Osteoblast (primary cell): ENCODE measurements at regions not wholly inside any gene's neighbourhood (a gene's known extent, or its start where the extent isn't known, plus 50 kb on each side); places are given as distances from the start of the nearest gene placed in this dataset.

ENCODE experiments used
- DNase-seq: peaks from one replicate; pipeline ENCODE4 v3.0.0; 2011; ENCODE audit warnings: low spot score, mixed read lengths; ENCODE audit not compliant: insufficient read length; ENCODE audit errors: missing footprints
- H2AFZ ChIP-seq: 2 replicates; pipeline ENCODE4 v1.6.0; 2011; ENCODE audit warnings: mild to moderate bottlenecking, low read length
- H3K27ac ChIP-seq: 2 replicates; pipeline ENCODE4 v1.5.1; 2011; ENCODE audit warnings: mild to moderate bottlenecking, low read depth, low read length, moderate library complexity
- H3K27me3 ChIP-seq: 2 replicates; pipeline ENCODE4 v1.6.0; 2012; ENCODE audit warnings: mild to moderate bottlenecking, control low read depth, inconsistent platforms, low read length, moderate library complexity; ENCODE audit not compliant: insufficient read depth
- H3K36me3 ChIP-seq: 2 replicates; pipeline ENCODE4 v1.5.1; 2011; ENCODE audit warnings: mild to moderate bottlenecking, low read length, control low read depth, moderate library complexity; ENCODE audit not compliant: insufficient read depth
- H3K4me1 ChIP-seq: 2 replicates; pipeline ENCODE4 v1.5.1; 2011; ENCODE audit warnings: mild to moderate bottlenecking, low read length, control low read depth, moderate library complexity; ENCODE audit not compliant: insufficient read depth
- H3K4me2 ChIP-seq: 2 replicates; pipeline ENCODE4 v1.6.0; 2011; ENCODE audit warnings: mild to moderate bottlenecking, low read length; ENCODE audit not compliant: insufficient read depth
- H3K4me3 ChIP-seq: fragments of 200-600 bp; sonication (generic); 3 replicates; pipeline ENCODE4 v1.5.1; 2012; ENCODE audit warnings: mild to moderate bottlenecking, low read length, inconsistent platforms; ENCODE audit not compliant: insufficient read depth
- H3K79me2 ChIP-seq: 2 replicates; pipeline ENCODE4 v1.6.0; 2012; ENCODE audit warnings: mild to moderate bottlenecking, low read length, control low read depth, inconsistent platforms; ENCODE audit not compliant: insufficient read depth
- H3K9me3 ChIP-seq: 2 replicates; pipeline ENCODE4 v1.5.1; 2011; ENCODE audit warnings: low read depth, low read length, control low read depth
- H4K20me1 ChIP-seq: 2 replicates; pipeline ENCODE4 v1.6.0; 2012; ENCODE audit warnings: mild to moderate bottlenecking, low read length, control low read depth; ENCODE audit not compliant: insufficient read depth
- CTCF ChIP-seq: IDR thresholded peaks from 2 replicates; pipeline ENCODE4 v1.5.1; 2011; ENCODE audit warnings: mild to moderate bottlenecking, low read depth, low read length, moderate library complexity; ENCODE audit errors: extremely low read depth

GRCh38 chr1:55718758-55719671 lies 503.9 kb upstream of the USP24 start:
- Histone ChIP-seq H3K4me3 (no peak overlapping the region), H4K20me1 (no peaks in the 10 kb centered on the region), H3K79me2 (no peaks in the 10 kb centered on the region), H3K9me3 (no peaks in the 10 kb centered on the region), H2AFZ (no peak overlapping the region), H3K4me1 (peaks cover 65% of the 10 kb centered on the region), H3K27ac (peak overlapping the region; percentile 98), H3K4me2 (peak overlapping the region; percentile 49), H3K27me3 (no peaks in the 10 kb centered on the region), H3K36me3 (no peaks in the 10 kb centered on the region)
- TF ChIP-seq CTCF: no peak
- peak; percentile 83 for DNase-seq

- Histone ChIP-seq H2AFZ (no peak overlapping the region), H4K20me1 (no peaks in the 10 kb centered on the region), H3K4me2 (peak overlapping the region; percentile 0), H3K9me3 (no peaks in the 10 kb centered on the region), H3K27ac (peak overlapping the region; percentile 98), H3K27me3 (no peaks in the 10 kb centered on the region), H3K4me1 (peaks cover 54% of the 10 kb centered on the region), H3K36me3 (no peaks in the 10 kb centered on the region), H3K4me3 (no peak overlapping the region), H3K79me2 (no peaks in the 10 kb centered on the region)
- no peak for DNase-seq
- no peak for TF ChIP-seq CTCF
Observed at GRCh38 chr1:55717111-55717510, 501.9 kb upstream of the USP24 start.

- H3K27ac ChIP-seq: peak overlapping the region; percentile 98
- no peak for DNase-seq
Observed at GRCh38 chr1:55716610-55717009, 501.4 kb upstream of the USP24 start.

More at GRCh38 chr1:55716610-55717009, 501.4 kb upstream of the USP24 start:
- Histone ChIP-seq H3K27me3 (no peaks in the 10 kb centered on the region), H3K36me3 (no peaks in the 10 kb centered on the region), H3K4me3 (no peak overlapping the region), H2AFZ (no peak overlapping the region), H3K9me3 (no peaks in the 10 kb centered on the region), H3K4me1 (peaks cover 54% of the 10 kb centered on the region), H4K20me1 (no peaks in the 10 kb centered on the region), H3K4me2 (peak overlapping the region; percentile 0), H3K79me2 (no peaks in the 10 kb centered on the region)
- no peak for TF ChIP-seq CTCF
